ENCODE measurements at regions not wholly inside any gene's neighbourhood (a gene's known extent, or its start where the extent isn't known, plus 50 kb on each side); places are given as distances from the start of the nearest gene placed in this dataset.

DNA sequence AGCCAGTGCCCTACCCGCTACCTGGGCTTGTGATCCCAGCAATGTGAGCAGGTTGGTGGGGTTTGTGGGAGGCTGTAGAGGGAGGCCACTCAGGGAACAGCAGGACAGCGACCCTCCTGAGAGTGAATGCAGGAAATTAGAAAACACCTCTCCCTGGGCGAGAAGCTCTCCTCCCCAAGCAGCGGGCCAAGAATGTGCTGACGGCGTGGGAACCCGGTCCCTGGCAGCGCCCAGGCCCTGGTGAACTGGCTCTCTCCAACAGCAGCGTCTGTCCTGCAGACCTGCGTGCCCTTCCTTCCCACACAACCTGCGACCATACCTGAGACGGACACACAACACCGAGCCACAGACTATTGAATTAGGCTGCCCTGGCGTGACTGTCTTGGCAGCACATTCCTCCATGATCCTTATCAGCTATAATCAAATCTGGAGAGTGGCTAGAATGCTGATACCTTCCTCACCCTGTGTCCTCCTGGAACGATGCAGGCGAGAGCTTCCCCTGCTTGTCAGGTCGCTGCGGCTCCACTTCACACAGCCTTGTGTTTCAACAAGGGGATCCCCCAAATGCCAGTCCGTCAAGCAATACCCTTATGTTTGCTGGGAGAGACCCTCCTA is 114.8 kb upstream of the GSC start:
- DNase-seq (ENCODE audit: insufficient read length, low spot score), result no peak
- TF ChIP-seq, protein P1, sequence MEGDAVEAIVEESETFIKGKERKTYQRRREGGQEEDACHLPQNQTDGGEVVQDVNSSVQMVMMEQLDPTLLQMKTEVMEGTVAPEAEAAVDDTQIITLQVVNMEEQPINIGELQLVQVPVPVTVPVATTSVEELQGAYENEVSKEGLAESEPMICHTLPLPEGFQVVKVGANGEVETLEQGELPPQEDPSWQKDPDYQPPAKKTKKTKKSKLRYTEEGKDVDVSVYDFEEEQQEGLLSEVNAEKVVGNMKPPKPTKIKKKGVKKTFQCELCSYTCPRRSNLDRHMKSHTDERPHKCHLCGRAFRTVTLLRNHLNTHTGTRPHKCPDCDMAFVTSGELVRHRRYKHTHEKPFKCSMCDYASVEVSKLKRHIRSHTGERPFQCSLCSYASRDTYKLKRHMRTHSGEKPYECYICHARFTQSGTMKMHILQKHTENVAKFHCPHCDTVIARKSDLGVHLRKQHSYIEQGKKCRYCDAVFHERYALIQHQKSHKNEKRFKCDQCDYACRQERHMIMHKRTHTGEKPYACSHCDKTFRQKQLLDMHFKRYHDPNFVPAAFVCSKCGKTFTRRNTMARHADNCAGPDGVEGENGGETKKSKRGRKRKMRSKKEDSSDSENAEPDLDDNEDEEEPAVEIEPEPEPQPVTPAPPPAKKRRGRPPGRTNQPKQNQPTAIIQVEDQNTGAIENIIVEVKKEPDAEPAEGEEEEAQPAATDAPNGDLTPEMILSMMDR (IDR thresholded peaks at IDR 0.05; ENCODE audit: insufficient read depth, missing control alignments), result no peak
- no peak for FAIRE-seq

DNA sequence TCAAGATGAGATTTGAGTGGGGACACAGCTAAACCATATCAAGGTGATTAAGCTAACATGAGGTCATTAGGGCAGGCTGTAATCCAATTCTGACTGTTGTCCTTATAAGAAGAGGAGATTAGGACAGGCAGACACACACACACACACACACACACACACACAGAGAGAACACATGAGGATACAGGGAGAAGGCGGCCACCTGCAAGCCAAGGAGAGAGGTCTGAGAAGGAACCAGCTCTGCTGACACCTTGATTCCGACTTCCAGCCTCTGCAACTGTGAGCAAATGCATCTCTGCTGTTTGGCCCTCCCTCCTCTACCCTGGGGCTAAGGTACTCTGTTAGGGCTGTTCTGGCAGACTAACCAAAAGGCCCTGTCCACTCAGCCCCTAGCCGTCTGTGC is 112.5 kb upstream of the GSC start:
- FAIRE-seq (no peak), DNase-seq (ENCODE audit: insufficient read length, low spot score) (no peak)
- TF ChIP-seq, protein P1 (IDR thresholded peaks at IDR 0.05; ENCODE audit: insufficient read depth, missing control alignments), result no peak

DNA sequence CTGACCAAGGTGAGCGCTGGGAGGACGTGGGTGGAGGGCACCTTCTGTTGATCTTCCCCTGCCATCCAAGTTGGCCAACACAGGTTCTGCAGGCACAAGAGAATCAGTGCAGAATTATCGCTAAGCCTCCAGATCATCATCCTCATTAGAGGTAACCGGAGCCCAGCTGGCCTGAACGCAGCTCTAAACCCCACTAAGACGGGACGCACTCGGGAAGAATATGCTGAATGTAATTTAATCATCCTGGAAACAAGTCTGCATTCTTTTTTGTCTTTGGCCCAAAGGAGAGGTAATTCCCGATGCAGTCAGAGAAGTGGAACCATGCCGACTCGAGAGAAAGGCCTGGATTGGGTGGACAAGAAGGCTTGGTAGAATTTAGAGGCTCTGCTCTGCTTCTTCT is 111.0 kb upstream of the GSC start:
- no peak for FAIRE-seq
- TF ChIP-seq, protein P1 (IDR thresholded peaks at IDR 0.05; ENCODE audit: insufficient read depth, missing control alignments), result no peak
- no peak for DNase-seq (ENCODE audit: insufficient read length, low spot score)

DNA sequence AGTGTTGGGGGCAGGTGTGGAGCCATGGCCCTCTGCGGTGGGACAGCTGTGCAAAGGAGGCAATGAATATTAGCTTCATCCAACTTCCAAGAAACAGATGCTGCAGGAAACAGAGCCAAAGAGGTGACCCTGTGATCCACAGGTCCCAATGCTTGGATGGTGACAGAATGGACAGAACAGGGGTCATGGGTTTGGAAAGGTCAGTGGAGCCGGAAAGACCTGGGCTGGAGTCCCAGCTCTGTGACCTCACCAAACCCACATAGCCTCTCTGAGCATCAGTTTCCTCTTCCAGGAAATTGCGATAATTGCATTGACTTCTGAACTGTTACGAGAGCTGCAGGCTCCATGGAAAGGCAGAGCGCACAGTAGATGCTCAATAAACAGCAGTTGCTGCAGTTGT is 110.2 kb upstream of the GSC start:
- DNase-seq (ENCODE audit: insufficient read length, low spot score), result no peak
- no peak for FAIRE-seq
- TF ChIP-seq, protein P1 (IDR thresholded peaks at IDR 0.05; ENCODE audit: insufficient read depth, missing control alignments), result no peak

DNA sequence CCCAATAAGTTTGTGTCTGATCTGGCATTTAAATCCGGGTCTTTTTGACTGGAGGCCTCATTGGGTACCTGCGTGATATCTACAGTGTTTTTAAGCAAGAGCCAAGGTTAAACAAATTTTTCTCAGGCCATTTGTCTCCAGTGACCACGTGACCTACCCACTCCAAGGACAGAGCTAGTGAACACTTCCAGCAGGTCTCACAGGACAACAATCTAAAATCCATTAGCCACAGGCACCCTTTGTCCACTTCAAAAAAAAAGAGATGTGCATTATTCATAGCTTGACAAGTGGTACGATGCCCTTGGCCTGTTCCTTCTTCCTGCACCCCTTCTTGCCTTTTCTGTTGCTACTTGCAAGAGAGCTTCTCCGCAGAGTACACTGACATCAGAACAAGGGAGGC is 109.6 kb upstream of the GSC start:
- TF ChIP-seq, protein P1 (IDR thresholded peaks at IDR 0.05; ENCODE audit: insufficient read depth, missing control alignments), result no peak
- DNase-seq (ENCODE audit: insufficient read length, low spot score) (no peak), FAIRE-seq (no peak)

DNA sequence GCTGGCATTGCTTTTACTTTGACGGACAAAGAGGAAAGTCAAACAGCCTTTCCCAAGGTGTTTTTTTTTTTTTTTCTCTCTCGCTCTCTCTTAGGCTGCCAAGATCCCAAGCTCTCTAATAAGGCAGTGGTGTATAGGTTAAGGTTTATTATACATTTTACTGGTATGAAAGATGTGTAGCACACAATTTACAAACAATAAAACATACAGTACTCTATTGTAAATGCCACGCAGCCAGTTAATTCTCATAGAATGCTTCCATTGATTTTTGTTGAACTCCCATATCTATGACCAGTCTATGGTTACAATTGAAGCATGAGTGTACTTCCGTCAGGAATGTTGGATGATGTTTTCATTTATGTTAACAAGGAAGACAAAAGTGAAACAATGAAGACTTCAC is 106.4 kb upstream of the GSC start:
- DNase-seq (ENCODE audit: insufficient read length, low spot score) (no peak), FAIRE-seq (no peak)
- TF ChIP-seq, protein P1 (IDR thresholded peaks at IDR 0.05; ENCODE audit: insufficient read depth, missing control alignments), result no peak

DNA sequence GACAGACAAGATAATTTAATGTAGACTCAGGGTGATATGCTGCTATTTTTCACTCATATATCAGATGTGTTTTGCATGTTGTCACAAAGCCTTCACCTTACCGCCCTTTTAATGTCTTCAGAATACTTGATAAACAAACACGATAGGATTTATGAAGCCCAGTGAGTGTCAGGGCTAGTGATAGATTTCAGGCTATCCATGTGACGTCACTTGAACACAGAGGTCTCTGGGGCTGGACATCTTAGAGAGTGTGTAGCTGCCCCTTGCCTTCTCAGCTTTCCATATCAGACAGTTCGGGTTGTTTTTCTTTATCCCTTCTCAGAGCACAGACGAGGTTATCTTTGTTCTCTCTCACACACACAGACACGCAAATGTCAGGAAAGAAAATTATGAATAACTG is 105.3 kb upstream of the GSC start:
- TF ChIP-seq, protein P1 (IDR thresholded peaks at IDR 0.05; ENCODE audit: insufficient read depth, missing control alignments), result no peak
- DNase-seq (ENCODE audit: insufficient read length, low spot score), result no peak
- FAIRE-seq, result no peak

Measured in D721Med (cell line).